NCI-H1048 (cell line): ENCODE measurements at regions not wholly inside any gene's neighbourhood (a gene's known extent, or its start where the extent isn't known, plus 50 kb on each side); places are given as distances from the start of the nearest gene placed in this dataset.

ENCODE experiments used
- DNase-seq: peaks from one replicate; lab custom pipeline; 2025; lab: John Stamatoyannopoulos, UW

DNA sequence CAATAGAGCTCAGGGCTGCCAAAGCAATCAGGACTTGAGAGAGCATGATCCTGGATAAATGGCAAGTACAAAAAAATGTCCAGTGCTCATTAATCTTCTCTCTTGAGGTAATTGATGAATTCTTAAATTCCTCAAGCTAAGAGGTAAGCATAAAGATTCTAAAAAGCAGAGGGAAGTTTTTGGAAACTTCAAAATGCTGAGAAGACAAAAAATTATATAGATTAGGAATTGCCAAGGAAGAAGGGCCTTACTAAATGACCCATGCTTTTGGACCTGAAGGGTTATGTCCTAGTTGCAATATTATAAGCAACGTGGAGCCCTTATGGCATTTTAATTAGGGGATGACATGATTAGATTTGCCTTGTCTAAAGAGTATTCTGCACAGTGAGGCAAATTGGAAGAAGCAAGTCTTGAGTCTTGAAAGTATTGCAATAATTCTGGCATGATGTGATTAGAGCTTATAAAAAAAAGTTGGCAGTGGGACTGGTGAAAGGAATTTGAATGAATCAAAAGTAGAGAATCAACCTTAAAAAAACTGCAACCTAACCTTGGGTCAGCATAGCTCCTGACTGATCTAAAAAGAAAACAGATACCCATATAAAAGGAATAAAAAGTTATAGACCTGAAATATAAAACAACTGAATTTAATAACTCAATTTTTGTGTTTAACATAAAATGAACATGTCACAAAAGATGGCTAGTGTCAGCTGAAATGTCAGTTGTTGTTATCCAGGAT, 323.8 kb upstream of the ARRDC3 start:
- no peak for DNase-seq

GRCh38 chr5:91703128-91703527, 320.0 kb upstream of the ARRDC3 start:
- DNase-seq: no peak

- DNase-seq: no peak
Observed at GRCh38 chr5:91699429-91699828, 316.3 kb upstream of the ARRDC3 start.

- no peak for DNase-seq
Observed at GRCh38 chr5:91691592-91691991, 308.5 kb upstream of the ARRDC3 start.

- DNase-seq: no peak
Observed at GRCh38 chr5:91690921-91691320, 307.8 kb upstream of the ARRDC3 start.

DNA sequence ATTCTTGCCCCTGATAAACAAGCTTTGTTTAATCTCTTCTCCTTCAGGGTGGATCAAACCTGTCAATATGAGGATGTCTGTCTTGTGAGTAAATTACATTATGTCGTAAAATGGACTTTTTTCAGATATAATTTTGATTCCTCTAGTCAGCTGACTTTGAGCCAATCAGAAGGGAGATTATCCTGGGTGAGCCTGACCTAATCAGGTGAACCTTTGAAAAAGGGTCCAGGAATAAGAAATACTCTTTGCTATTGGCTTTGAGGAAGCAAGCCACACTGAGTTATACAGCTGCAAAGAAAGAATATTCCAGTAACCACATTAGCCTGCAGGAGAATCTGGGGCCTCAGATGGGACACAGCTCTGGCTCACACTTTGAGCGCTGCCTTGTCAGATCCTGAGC, 304.3 kb upstream of the ARRDC3 start:
- DNase-seq: no peak

DNA sequence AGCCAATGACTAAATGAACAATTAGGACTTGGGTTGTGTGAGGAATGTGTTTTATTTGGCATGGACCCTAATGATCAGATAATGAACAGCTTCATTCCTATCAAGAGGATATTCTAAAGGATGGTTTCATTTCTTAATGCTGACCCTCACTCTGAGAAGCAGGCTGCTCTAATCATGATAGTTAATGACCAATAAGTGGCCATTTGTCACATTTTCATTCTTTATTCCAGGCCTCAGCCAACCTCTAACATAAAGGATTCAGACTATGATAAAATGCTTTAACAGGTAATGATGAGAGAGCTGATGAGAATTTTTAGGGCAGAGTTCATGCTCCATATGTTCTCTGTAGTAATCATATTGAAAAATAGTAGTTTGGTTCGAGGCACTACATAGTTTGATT, 301.5 kb upstream of the ARRDC3 start:
- no peak for DNase-seq

DNA sequence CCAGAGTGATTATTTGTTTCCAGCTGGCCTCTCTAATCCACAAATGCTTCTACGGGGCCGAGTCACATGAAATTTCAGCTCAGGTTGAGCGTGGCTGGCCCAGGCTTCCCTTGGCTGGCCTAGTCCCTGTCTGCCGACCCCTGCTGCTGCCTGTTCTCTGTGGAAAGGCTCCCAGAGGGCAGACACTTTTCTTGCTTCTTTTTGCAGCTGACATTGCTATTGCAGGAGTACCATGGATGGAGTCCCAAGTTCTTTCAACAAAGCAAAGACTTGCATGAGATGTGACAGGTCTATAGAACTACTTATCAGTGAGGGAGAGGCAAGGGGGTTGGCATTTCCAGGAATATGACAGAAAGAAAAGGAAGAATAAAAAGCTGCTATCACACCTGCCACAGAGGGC, 287.4 kb upstream of the ARRDC3 start:
- no peak for DNase-seq

- no peak for DNase-seq
Observed at GRCh38 chr5:91670122-91670521, 287.0 kb upstream of the ARRDC3 start.

DNA sequence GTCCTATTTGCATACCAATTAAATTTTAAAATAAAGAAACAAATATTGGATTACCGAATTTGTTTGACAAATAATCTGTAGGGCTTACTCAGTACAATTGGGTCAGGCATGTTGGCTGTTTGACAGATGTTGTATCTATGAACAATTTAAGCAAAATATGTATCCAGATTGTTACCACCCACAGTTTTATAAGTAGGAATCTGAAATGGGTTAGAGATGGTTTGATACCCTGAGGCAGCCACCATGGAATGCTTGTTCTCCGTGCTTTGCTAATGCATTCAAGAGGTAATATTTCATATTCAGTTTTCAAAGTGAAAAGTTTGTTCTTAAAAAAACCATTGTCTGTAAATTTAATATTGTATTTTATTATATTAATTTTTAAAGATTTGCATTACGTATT, 285.1 kb upstream of the ARRDC3 start:
- peak; percentile 56 for DNase-seq

GRCh38 chr5:91652678-91653077, 269.6 kb upstream of the ARRDC3 start:
- DNase-seq: no peak

DNA sequence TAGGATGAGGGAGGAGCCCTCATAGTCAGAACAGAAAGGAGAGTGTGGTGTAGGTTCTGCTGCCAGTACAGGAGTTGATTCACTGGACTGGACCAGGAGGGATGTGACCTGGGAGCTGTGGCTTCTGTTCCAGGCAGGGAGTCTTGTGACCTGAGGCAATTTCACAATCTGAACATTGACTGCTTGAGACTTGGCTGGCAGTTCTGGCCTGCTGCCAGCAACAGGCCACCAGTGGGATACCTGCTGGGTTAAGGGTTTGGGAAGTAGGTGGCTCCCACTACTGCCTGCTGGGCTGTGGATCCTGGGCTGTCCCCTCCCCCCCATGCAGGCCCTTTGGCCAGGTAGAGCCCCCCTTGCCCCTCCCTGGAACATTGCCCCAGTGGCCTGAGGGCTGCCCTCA, 268.6 kb upstream of the ARRDC3 start:
- DNase-seq: no peak

GRCh38 chr5:91645347-91645746, 262.2 kb upstream of the ARRDC3 start:
- DNase-seq: no peak

DNA sequence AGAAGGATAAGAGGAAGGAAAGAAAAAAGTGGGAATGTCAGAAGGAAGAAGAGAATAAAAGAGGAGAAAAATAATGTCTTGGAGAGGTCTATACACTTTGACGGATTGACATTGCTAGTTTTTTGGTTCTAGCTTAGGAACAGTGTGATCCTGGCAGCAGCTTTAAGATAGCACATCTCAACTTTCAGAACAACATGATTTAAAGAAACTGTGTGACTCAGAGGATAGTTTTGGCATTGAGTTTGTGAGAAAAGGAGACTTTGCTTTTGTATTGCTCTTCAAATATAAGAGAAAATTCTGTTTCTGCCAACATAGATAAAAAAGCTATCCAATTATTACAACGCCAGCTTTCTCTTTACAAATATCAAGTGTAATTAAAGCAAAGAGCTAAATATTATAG, 260.7 kb upstream of the ARRDC3 start:
- DNase-seq: no peak

DNA sequence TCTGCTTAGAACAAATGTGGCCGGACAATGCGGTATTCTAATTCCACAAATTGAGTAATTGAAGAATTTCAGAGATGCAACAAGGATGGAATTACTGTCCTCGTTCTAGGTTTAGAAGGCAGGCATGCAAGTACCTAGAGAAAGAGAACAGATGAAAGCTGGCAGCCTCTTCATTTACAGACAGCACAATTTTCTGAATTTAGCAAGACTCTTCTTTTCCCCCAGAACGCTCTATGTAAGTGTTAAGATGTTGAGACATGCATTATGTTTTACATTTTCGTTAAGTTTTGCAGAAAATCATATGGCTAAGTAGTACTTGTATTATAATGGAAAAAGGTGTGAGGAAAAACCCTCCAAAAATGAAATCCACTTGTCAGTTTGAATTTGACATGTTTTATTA, 259.5 kb upstream of the ARRDC3 start:
- DNase-seq: no peak

DNA sequence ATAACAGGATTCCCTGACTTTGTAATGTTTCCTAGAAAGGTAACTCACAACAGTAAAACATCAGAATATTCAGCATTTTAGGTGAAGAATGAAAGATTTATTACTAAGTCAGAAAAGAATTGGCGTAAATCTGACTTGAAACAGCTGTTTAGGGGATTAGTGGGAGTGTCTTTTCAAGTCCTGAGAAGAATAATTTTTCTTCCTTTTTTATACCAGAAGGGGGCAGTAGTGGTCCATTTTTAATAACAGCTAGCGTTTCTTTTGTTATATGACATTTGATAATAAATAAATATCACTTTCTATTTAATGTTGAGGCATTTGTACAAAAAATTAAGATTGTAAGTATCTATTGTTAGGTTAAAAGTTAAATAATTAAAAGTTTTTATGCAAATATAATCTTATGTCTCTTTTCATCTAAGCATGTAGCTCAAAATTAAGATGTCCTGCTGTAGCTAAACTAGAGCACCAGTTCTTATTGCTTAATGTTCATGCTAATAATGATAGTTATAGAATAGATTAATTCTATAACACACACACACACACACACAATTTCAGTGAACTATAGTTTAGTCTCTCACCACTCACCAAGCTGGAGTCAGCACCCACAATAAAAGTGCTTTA, 258.7 kb upstream of the ARRDC3 start:
- DNase-seq: peak; percentile 32

DNA sequence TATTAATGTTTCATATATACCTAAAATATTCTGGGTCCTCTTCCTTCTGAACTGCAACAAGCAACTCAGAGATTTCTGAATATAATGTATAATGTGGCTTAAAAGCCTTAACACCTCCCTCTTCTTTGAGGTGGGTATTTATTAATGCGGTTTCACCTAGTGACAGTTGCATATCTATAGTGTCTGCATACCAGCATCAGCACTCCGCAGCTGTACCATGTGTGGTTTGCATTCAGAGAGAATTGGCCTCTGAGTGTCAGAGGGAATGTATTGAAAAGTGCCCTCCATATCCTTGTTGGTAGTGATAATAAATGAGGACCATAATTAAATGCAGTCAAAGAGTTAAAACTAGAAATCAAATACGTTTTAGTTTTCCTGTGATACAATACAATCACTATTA, 256.6 kb upstream of the ARRDC3 start:
- DNase-seq: no peak

GRCh38 chr5:91638010-91638409, 254.9 kb upstream of the ARRDC3 start:
- no peak for DNase-seq

DNA sequence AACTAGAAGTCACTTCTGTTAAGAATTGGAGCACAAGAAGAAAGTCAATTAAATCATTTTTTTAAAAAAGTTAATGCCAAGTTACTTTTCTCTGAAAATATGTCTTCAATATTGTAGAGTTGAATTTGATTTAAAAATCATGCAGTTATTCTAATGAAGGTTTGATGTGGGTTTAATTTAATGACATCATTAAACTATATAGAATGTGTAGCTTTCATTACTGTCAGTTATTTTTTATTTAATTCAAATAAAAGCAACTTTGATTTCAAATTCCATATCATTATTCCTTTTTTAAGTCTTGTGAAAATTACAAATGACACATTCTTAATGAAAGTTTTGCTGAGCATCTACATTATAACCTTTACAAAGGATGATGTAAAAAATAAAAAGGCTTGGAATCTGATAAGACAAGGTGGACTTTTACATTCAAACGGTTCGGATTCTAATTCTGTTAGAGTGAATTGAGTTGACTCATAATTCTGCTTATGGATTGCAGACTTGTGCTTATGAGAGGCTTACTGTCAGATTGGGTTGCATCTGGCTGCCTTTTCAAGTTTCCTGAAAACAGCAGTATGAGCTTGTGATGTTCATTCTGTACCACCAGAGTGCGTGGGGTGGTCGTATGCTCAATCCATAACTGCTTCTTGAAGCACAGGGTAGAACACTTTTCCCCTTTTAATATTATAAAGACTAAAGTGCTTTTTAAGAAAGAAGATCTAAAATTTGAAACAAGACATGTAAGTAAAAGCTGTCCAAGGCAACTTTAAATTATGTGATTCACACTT, 253.0 kb upstream of the ARRDC3 start:
- DNase-seq: no peak

DNA sequence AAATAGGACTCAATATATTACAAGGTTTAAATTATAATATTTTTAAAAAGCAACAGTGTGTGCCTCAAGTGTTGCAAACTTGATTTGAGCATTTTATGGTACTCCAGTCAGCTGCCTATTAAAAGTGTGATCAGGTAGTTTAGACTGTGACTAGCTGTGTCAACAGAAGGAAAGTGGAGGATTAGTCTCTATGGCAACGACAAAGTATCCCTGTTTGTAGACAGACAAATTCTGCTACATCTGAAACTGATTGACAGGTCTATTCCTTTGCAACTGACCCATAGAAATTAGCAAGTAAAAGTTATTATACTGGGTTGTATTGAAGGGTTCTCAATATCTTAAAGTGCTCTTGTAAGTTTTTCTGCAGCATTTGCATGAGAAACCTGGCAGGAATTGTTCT, 249.8 kb upstream of the ARRDC3 start:
- no peak for DNase-seq

- DNase-seq: no peak
Observed at GRCh38 chr5:91611746-91612145, 228.6 kb upstream of the ARRDC3 start.

DNA sequence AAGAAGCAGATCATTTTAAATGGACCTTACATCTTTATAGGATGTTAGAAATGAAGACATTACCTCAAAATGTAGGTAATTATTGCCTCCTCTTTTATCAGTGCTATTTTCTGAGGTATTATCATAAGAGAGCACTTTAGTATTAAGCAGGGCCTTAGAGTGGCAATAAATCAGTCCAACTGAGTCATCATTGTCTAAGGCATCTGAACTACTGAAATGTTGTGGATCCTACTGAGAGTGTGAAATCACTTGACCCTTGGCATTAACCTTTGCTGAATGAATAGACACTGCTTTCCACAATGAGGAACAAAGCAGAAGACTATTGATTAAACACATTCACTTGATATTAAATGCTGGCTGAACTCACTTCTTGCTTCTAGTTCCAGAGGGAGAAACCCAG, 224.6 kb upstream of the ARRDC3 start:
- no peak for DNase-seq

DNA sequence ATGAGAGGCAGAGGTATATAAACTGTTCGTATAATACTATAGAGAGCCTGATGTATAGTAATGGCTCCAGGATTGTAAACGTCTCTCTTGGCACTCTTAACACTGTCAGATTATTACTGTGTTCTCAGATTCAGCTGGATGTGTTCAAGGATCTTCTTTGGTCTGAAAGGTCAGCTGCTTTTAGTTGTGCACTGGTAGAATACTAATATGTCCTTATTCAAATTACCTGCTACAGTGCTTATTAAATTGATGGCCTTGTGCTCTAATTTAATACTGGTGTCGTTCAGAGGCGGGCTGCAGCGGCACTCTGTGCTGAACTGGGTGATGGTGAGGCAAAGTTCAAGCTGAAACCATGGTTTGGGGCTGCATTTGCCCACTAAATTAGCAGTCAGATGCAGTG, 216.7 kb upstream of the ARRDC3 start:
- DNase-seq: no peak
